ENCODE measurements at regions not wholly inside any gene's neighbourhood (a gene's known extent, or its start where the extent isn't known, plus 50 kb on each side); places are given as distances from the start of the nearest gene placed in this dataset.
A peak's percentile ranks its signal among the peaks of the same experiment; 100 is the strongest.

- no peak overlapping the region for H3K27ac ChIP-seq (ENCODE audit: low read depth, low read length)
- no peaks in the 10 kb centered on the region for H3K27me3 ChIP-seq (ENCODE audit: control insufficient read depth in 1 of 2, insufficient read depth in 2 of 2, low read length in 2 of 2)
- no peaks in the 10 kb centered on the region for H3K36me3 ChIP-seq (ENCODE audit: control insufficient read depth in 1 of 2, insufficient read depth in 2 of 2, low read length in 2 of 2)
- no peak overlapping the region for H3K9ac ChIP-seq (ENCODE audit: low read depth in 1 of 2, low read length in 2 of 2)
- peaks cover 0 to 6% of the 10 kb centered on the region in 2 donors for H3K9me3 ChIP-seq (ENCODE audit: control insufficient read depth in 1 of 2, low read length in 2 of 2)
- no peak overlapping the region for H3K4me3 ChIP-seq (ENCODE audit: low read depth in 1 of 2, low read length in 2 of 2)
- H3K4me1 ChIP-seq (ENCODE audit: control insufficient read depth in 1 of 2, insufficient read depth in 2 of 2, low read length in 2 of 2) = peaks cover 0 to 15% of the 10 kb centered on the region in 2 donors
Observed at GRCh38 chr21:35738347-35738961, 321.9 kb downstream of the SETD4 start.

- Histone ChIP-seq H3K27ac (ENCODE audit: low read depth, low read length) (no peak overlapping the region), H3K36me3 (ENCODE audit: control insufficient read depth in 1 of 2, insufficient read depth in 2 of 2, low read length in 2 of 2) (no peaks in the 10 kb centered on the region), H3K4me1 (ENCODE audit: control insufficient read depth in 1 of 2, insufficient read depth in 2 of 2, low read length in 2 of 2) (peaks cover 0 to 15% of the 10 kb centered on the region in 2 donors), H3K27me3 (ENCODE audit: control insufficient read depth in 1 of 2, insufficient read depth in 2 of 2, low read length in 2 of 2) (no peaks in the 10 kb centered on the region), H3K9ac (ENCODE audit: low read depth in 1 of 2, low read length in 2 of 2) (no peak overlapping the region), H3K9me3 (ENCODE audit: control insufficient read depth in 1 of 2, low read length in 2 of 2) (peaks cover 0 to 6% of the 10 kb centered on the region in 2 donors), H3K4me3 (ENCODE audit: low read depth in 1 of 2, low read length in 2 of 2) (no peak overlapping the region)
Observed at GRCh38 chr21:35737899-35738346, 322.4 kb downstream of the SETD4 start.

GRCh38 chr21:35737449-35737848, 322.9 kb downstream of the SETD4 start:
- Histone ChIP-seq H3K9ac (ENCODE audit: low read depth in 1 of 2, low read length in 2 of 2) (no peak overlapping the region), H3K4me3 (ENCODE audit: low read depth in 1 of 2, low read length in 2 of 2) (no peak overlapping the region), H3K27ac (ENCODE audit: low read depth, low read length) (no peak overlapping the region), H3K4me1 (ENCODE audit: control insufficient read depth in 1 of 2, insufficient read depth in 2 of 2, low read length in 2 of 2) (peaks cover 1 to 16% of the 10 kb centered on the region in 2 donors), H3K9me3 (ENCODE audit: control insufficient read depth in 1 of 2, low read length in 2 of 2) (peaks cover 0 to 6% of the 10 kb centered on the region in 2 donors), H3K27me3 (ENCODE audit: control insufficient read depth in 1 of 2, insufficient read depth in 2 of 2, low read length in 2 of 2) (no peaks in the 10 kb centered on the region), H3K36me3 (ENCODE audit: control insufficient read depth in 1 of 2, insufficient read depth in 2 of 2, low read length in 2 of 2) (no peaks in the 10 kb centered on the region)

GRCh38 chr21:35732788-35733187, 327.5 kb downstream of the SETD4 start:
- Histone ChIP-seq H3K4me3 (ENCODE audit: low read depth in 1 of 2, low read length in 2 of 2) (no peak overlapping the region), H3K36me3 (ENCODE audit: control insufficient read depth in 1 of 2, insufficient read depth in 2 of 2, low read length in 2 of 2) (peaks cover 0 to 3% of the 10 kb centered on the region in 2 donors), H3K9me3 (ENCODE audit: control insufficient read depth in 1 of 2, low read length in 2 of 2) (no peaks in the 10 kb centered on the region), H3K27ac (ENCODE audit: low read depth, low read length) (no peak overlapping the region), H3K4me1 (ENCODE audit: control insufficient read depth in 1 of 2, insufficient read depth in 2 of 2, low read length in 2 of 2) (peaks cover 12 to 24% of the 10 kb centered on the region in 2 donors), H3K27me3 (ENCODE audit: control insufficient read depth in 1 of 2, insufficient read depth in 2 of 2, low read length in 2 of 2) (no peaks in the 10 kb centered on the region), H3K9ac (ENCODE audit: low read depth in 1 of 2, low read length in 2 of 2) (no peak overlapping the region)

GRCh38 chr21:35730325-35730724, 330.0 kb downstream of the SETD4 start:
- H3K9me3 ChIP-seq (ENCODE audit: control insufficient read depth in 1 of 2, low read length in 2 of 2) = peaks cover 0 to 2% of the 10 kb centered on the region in 2 donors
- H3K27me3 ChIP-seq (ENCODE audit: control insufficient read depth in 1 of 2, insufficient read depth in 2 of 2, low read length in 2 of 2) = no peaks in the 10 kb centered on the region
- H3K27ac ChIP-seq (ENCODE audit: low read depth, low read length) = no peak overlapping the region
- no peak overlapping the region for H3K4me3 ChIP-seq (ENCODE audit: low read depth in 1 of 2, low read length in 2 of 2)
- H3K36me3 ChIP-seq (ENCODE audit: control insufficient read depth in 1 of 2, insufficient read depth in 2 of 2, low read length in 2 of 2) = peaks cover 0 to 7% of the 10 kb centered on the region in 2 donors
- peaks cover 12 to 30% of the 10 kb centered on the region in 2 donors for H3K4me1 ChIP-seq (ENCODE audit: control insufficient read depth in 1 of 2, insufficient read depth in 2 of 2, low read length in 2 of 2)
- H3K9ac ChIP-seq (ENCODE audit: low read depth in 1 of 2, low read length in 2 of 2) = no peak overlapping the region

GRCh38 chr21:35727830-35728229, 332.5 kb downstream of the SETD4 start:
- peaks cover 12 to 35% of the 10 kb centered on the region in 2 donors for H3K4me1 ChIP-seq (ENCODE audit: control insufficient read depth in 1 of 2, insufficient read depth in 2 of 2, low read length in 2 of 2)
- no peak overlapping the region for H3K27ac ChIP-seq (ENCODE audit: low read depth, low read length)
- H3K27me3 ChIP-seq (ENCODE audit: control insufficient read depth in 1 of 2, insufficient read depth in 2 of 2, low read length in 2 of 2) = no peaks in the 10 kb centered on the region
- peaks cover 11% of the 10 kb centered on the region in 2 donors for H3K36me3 ChIP-seq (ENCODE audit: control insufficient read depth in 1 of 2, insufficient read depth in 2 of 2, low read length in 2 of 2)
- no peak overlapping the region for H3K9ac ChIP-seq (ENCODE audit: low read depth in 1 of 2, low read length in 2 of 2)
- H3K4me3 ChIP-seq (ENCODE audit: low read depth in 1 of 2, low read length in 2 of 2) = no peak overlapping the region
- peaks cover 0 to 3% of the 10 kb centered on the region in 2 donors for H3K9me3 ChIP-seq (ENCODE audit: control insufficient read depth in 1 of 2, low read length in 2 of 2)

- peaks cover 8 to 11% of the 10 kb centered on the region in 2 donors for H3K36me3 ChIP-seq (ENCODE audit: control insufficient read depth in 1 of 2, insufficient read depth in 2 of 2, low read length in 2 of 2)
- H3K4me1 ChIP-seq (ENCODE audit: control insufficient read depth in 1 of 2, insufficient read depth in 2 of 2, low read length in 2 of 2) = peaks cover 9 to 16% of the 10 kb centered on the region in 2 donors
- H3K27me3 ChIP-seq (ENCODE audit: control insufficient read depth in 1 of 2, insufficient read depth in 2 of 2, low read length in 2 of 2) = no peaks in the 10 kb centered on the region
- peaks cover 0 to 3% of the 10 kb centered on the region in 2 donors for H3K9me3 ChIP-seq (ENCODE audit: control insufficient read depth in 1 of 2, low read length in 2 of 2)
- no peak overlapping the region for H3K4me3 ChIP-seq (ENCODE audit: low read depth in 1 of 2, low read length in 2 of 2)
- no peak overlapping the region for H3K9ac ChIP-seq (ENCODE audit: low read depth in 1 of 2, low read length in 2 of 2)
- no peak overlapping the region for H3K27ac ChIP-seq (ENCODE audit: low read depth, low read length)
Observed at GRCh38 chr21:35724156-35724555, 336.2 kb downstream of the SETD4 start.

- Histone ChIP-seq H3K4me3 (ENCODE audit: low read depth in 1 of 2, low read length in 2 of 2) (peak overlapping the region; percentile 52 to 76), H3K9me3 (ENCODE audit: control insufficient read depth in 1 of 2, low read length in 2 of 2) (peaks cover 0 to 3% of the 10 kb centered on the region in 2 donors), H3K27me3 (ENCODE audit: control insufficient read depth in 1 of 2, insufficient read depth in 2 of 2, low read length in 2 of 2) (no peaks in the 10 kb centered on the region), H3K9ac (ENCODE audit: low read depth in 1 of 2, low read length in 2 of 2) (peak overlapping the region; percentile 65 to 71), H3K36me3 (ENCODE audit: control insufficient read depth in 1 of 2, insufficient read depth in 2 of 2, low read length in 2 of 2) (peaks cover 3 to 11% of the 10 kb centered on the region in 2 donors), H3K27ac (ENCODE audit: low read depth, low read length) (no peak overlapping the region), H3K4me1 (ENCODE audit: control insufficient read depth in 1 of 2, insufficient read depth in 2 of 2, low read length in 2 of 2) (peaks cover 18 to 26% of the 10 kb centered on the region in 2 donors)
Observed at GRCh38 chr21:35721701-35722100, 338.6 kb downstream of the SETD4 start.

GRCh38 chr21:35720208-35720731, 340.1 kb downstream of the SETD4 start:
- no peaks in the 10 kb centered on the region for H3K27me3 ChIP-seq (ENCODE audit: control insufficient read depth in 1 of 2, insufficient read depth in 2 of 2, low read length in 2 of 2)
- H3K4me1 ChIP-seq (ENCODE audit: control insufficient read depth in 1 of 2, insufficient read depth in 2 of 2, low read length in 2 of 2) = peaks cover 18 to 31% of the 10 kb centered on the region in 2 donors
- H3K9ac ChIP-seq (ENCODE audit: low read depth in 1 of 2, low read length in 2 of 2) = peak overlapping the region; percentile 65 to 71
- H3K27ac ChIP-seq (ENCODE audit: low read depth, low read length) = no peak overlapping the region
- peaks cover 0 to under 1% of the 10 kb centered on the region in 2 donors for H3K9me3 ChIP-seq (ENCODE audit: control insufficient read depth in 1 of 2, low read length in 2 of 2)
- H3K4me3 ChIP-seq (ENCODE audit: low read depth in 1 of 2, low read length in 2 of 2) = peak overlapping the region; percentile 74 to 76
- H3K36me3 ChIP-seq (ENCODE audit: control insufficient read depth in 1 of 2, insufficient read depth in 2 of 2, low read length in 2 of 2) = peaks cover 3 to 11% of the 10 kb centered on the region in 2 donors

- H3K4me3 ChIP-seq (ENCODE audit: low read depth in 1 of 2, low read length in 2 of 2) = peak overlapping the region; percentile 74 to 76
- H3K27ac ChIP-seq (ENCODE audit: low read depth, low read length) = no peak overlapping the region
- H3K27me3 ChIP-seq (ENCODE audit: control insufficient read depth in 1 of 2, insufficient read depth in 2 of 2, low read length in 2 of 2) = no peaks in the 10 kb centered on the region
- H3K9ac ChIP-seq (ENCODE audit: low read depth in 1 of 2, low read length in 2 of 2) = peak overlapping the region; percentile 65 to 71
- peaks cover 18 to 25% of the 10 kb centered on the region in 2 donors for H3K4me1 ChIP-seq (ENCODE audit: control insufficient read depth in 1 of 2, insufficient read depth in 2 of 2, low read length in 2 of 2)
- H3K9me3 ChIP-seq (ENCODE audit: control insufficient read depth in 1 of 2, low read length in 2 of 2) = no peaks in the 10 kb centered on the region
- H3K36me3 ChIP-seq (ENCODE audit: control insufficient read depth in 1 of 2, insufficient read depth in 2 of 2, low read length in 2 of 2) = peaks cover 3 to 7% of the 10 kb centered on the region in 2 donors
Observed at GRCh38 chr21:35719080-35719479, 341.2 kb downstream of the SETD4 start.
